ENCODE measurements at regions not wholly inside any gene's neighbourhood (a gene's known extent, or its start where the extent isn't known, plus 50 kb on each side); places are given as distances from the start of the nearest gene placed in this dataset.

- no peaks in the 10 kb centered on the region for H3K79me2 ChIP-seq (ENCODE audit: control insufficient read depth, insufficient read depth, low read length)
- H3K27me3 ChIP-seq (ENCODE audit: control insufficient read depth in 2 of 2, insufficient read depth in 2 of 2, low read length in 2 of 2): peaks cover 25 to 56% of the 10 kb centered on the region in 2 experiments; a peak in 4 of 5 replicates
- FAIRE-seq (no peak), ATAC-seq (no peak), DNase-seq (ENCODE audit: extremely low read depth in 1 of 4, low spot score in 3 of 4) (no peak)
- peaks cover 0 to 24% of the 10 kb centered on the region in 2 experiments; a peak in 2 of 5 replicates for H3K4me1 ChIP-seq (replicated peaks in 1 of 2; ENCODE audit: control insufficient read depth in 2 of 2, insufficient read depth in 2 of 2, low read length in 2 of 2)
- TF ChIP-seq HNRNPL (IDR thresholded peaks at IDR 0.05; ENCODE audit: low read depth, low read length): no peak
- TF ChIP-seq, protein P1, sequence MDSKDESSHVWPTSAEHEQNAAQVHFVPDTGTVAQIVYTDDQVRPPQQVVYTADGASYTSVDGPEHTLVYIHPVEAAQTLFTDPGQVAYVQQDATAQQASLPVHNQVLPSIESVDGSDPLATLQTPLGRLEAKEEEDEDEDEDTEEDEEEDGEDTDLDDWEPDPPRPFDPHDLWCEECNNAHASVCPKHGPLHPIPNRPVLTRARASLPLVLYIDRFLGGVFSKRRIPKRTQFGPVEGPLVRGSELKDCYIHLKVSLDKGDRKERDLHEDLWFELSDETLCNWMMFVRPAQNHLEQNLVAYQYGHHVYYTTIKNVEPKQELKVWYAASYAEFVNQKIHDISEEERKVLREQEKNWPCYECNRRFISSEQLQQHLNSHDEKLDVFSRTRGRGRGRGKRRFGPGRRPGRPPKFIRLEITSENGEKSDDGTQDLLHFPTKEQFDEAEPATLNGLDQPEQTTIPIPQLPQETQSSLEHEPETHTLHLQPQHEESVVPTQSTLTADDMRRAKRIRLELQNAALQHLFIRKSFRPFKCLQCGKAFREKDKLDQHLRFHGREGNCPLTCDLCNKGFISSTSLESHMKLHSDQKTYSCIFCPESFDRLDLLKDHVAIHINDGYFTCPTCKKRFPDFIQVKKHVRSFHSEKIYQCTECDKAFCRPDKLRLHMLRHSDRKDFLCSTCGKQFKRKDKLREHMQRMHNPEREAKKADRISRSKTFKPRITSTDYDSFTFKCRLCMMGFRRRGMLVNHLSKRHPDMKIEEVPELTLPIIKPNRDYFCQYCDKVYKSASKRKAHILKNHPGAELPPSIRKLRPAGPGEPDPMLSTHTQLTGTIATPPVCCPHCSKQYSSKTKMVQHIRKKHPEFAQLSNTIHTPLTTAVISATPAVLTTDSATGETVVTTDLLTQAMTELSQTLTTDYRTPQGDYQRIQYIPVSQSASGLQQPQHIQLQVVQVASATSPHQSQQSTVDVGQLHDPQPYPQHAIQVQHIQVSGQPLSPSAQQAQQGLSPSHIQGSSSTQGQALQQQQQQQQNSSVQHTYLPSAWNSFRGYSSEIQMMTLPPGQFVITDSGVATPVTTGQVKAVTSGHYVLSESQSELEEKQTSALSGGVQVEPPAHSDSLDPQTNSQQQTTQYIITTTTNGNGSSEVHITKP (IDR thresholded peaks at IDR 0.05; ENCODE audit: partially characterized antibody): peak; percentile 72
- intact Hi-C loops (cut with micrococcal nuclease): no loop called here
- H4K20me1 ChIP-seq (replicated peaks; ENCODE audit: control insufficient read depth, insufficient read depth, low read length): 0 out of 2 replicates have a peak, but pooled peaks cover 7% of the 10 kb centered on the region
- H3K4me2 ChIP-seq (ENCODE audit: insufficient read depth, low read length): no peak overlapping the region
- H3K27ac ChIP-seq (ENCODE audit: extremely low read depth, low read depth, low read length): no peak overlapping the region
- 22% methylated on average over 34 of the region's 43 CpGs for WGBS (ENCODE audit: insufficient coverage, low coverage, missing lambda C conversion rate)
- H3K9me1 ChIP-seq (ENCODE audit: control insufficient read depth, insufficient read depth, low read length): no peaks in the 10 kb centered on the region
- H3K9ac ChIP-seq (ENCODE audit: insufficient read depth in 1 of 2, low read depth in 2 of 2, low read length in 2 of 2): no peak overlapping the region
- no peaks in the 10 kb centered on the region for H3K36me3 ChIP-seq (ENCODE audit: control insufficient read depth, insufficient read depth, low read length)
- no peak overlapping the region for H2AFZ ChIP-seq (ENCODE audit: low read depth, low read length)
- H3K4me3 ChIP-seq: no peak overlapping the region
- no TSS peak for BruUV-seq (replicated peaks)
- POLR2A ChIA-PET: no interaction called here
- H3K9me3 ChIP-seq (replicated peaks; ENCODE audit: control insufficient read depth, insufficient read depth, low read depth, low read length): no peaks in the 10 kb centered on the region
- in situ Hi-C loops (cut with MboI): loop anchor here (5.0 kb wide), 1 partner anchor 427 kb away; no protein-coding TSS in a partner anchor
- CTCF ChIA-PET (ENCODE audit: low intra/inter-chr PET ratio): no interaction called here
Observed at GRCh38 chr19:30224689-30225606, 147.2 kb upstream of the ZNF536 start.

All from K562 (cell line).